Tibial artery (tissue), 4 donors: ENCODE measurements at regions not wholly inside any gene's neighbourhood (a gene's known extent, or its start where the extent isn't known, plus 50 kb on each side); places are given as distances from the start of the nearest gene placed in this dataset.

Source experiments
- DNase-seq, 2 donors: peaks; one replicate each; pipeline ENCODE4 v3.0.0-alpha.2; 2019
- H3K27ac ChIP-seq, 2 donors: fragments of 200-600 bp; sonication (generic) in 1 of 2; 1 replicate in 1 of 2; 2 replicates in 1 of 2; pipeline ENCODE4 v1.5.1; 2018 to 2019; ENCODE audit warnings: mild to moderate bottlenecking in 1 of 2
- H3K27me3 ChIP-seq, 2 donors: fragments of 200-600 bp; sonication (generic) in 1 of 2; one replicate each; pipeline versions ENCODE4 v1.5.1 to v1.6.0; 2016 to 2019
- H3K36me3 ChIP-seq, 3 donors: fragments of 200-600 bp; sonication (generic) in 2 of 3; one replicate each; pipeline ENCODE4 v1.5.1; 2016 to 2019; ENCODE audit warnings: mild to moderate bottlenecking in 2 of 3
- H3K4me1 ChIP-seq, 4 donors: fragments of 200-600 bp; sonication (generic) in 2 of 4; 1 replicate in 3 of 4; 2 replicates in 1 of 4; pipeline ENCODE4 v1.5.1; 2016 to 2019
- H3K4me3 ChIP-seq, 2 donors: fragments of 200-600 bp; sonication (generic) in 1 of 2; 1 replicate in 1 of 2; 2 replicates in 1 of 2; pipeline ENCODE4 v1.5.1; 2018 to 2019; ENCODE audit warnings: mild to moderate bottlenecking in 2 of 2
- H3K9me3 ChIP-seq, 3 donors: fragments of 200-600 bp; sonication (generic) in 1 of 3; one replicate each; pipeline ENCODE4 v1.5.1; 2016 to 2019
- CTCF ChIP-seq, 2 experiments: fragments of 200-600 bp in 1 of 2; fragments of 450-650 bp in 1 of 2; IDR thresholded peaks; one replicate each; pipeline ENCODE4 v1.5.1; 2017 to 2019; ENCODE audit warnings: antibody characterized with exemption in 2 of 2, mild to moderate bottlenecking in 1 of 2, moderate library complexity in 1 of 2
- intact Hi-C: fragments of 100-400 bp; cut with DNase I; formaldehyde crosslinking; loops from one replicate; pipeline ENCODE4 v1.15.0; 2023; ENCODE audit warnings: low total_unique reads

- intact Hi-C loops, result no loop called here
- H3K4me1 ChIP-seq, result no peaks in the 10 kb centered on the region
- H3K27ac ChIP-seq, result no peak overlapping the region
- H3K27me3 ChIP-seq, result no peaks in the 10 kb centered on the region
- H3K9me3 ChIP-seq, result no peaks in the 10 kb centered on the region
- no peak for DNase-seq
- no peak overlapping the region for H3K4me3 ChIP-seq
- no peak for TF ChIP-seq CTCF (IDR thresholded peaks at IDR 0.05)
- H3K36me3 ChIP-seq, result no peaks in the 10 kb centered on the region
Observed at GRCh38 chr4:60173103-60173502, 1027.0 kb upstream of the ADGRL3 start.

DNA sequence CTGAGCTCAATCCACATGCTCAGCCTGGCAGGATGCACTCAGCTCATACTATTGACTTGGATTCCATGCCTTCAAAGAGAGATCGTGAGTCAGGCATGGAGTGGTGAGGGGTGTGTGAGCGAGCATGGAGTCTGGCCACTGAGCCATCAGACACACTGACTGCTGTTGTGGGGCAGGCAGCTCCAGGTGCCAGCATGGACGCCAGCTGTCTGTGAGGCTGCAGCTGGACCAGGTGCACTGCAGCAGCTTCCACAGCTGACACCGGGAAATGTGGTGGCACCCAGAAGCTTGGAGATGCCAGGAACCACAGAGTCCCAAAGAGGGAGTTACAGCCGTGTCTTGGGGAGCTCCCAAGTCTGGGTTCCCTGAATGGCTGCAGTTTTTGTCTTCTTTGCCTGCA is 1026.4 kb upstream of the ADGRL3 start:
- H3K9me3 ChIP-seq, result no peaks in the 10 kb centered on the region
- TF ChIP-seq CTCF (IDR thresholded peaks at IDR 0.05), result no peak
- H3K27me3 ChIP-seq, result no peaks in the 10 kb centered on the region
- no peaks in the 10 kb centered on the region for H3K4me1 ChIP-seq
- no peak overlapping the region for H3K4me3 ChIP-seq
- no peak overlapping the region for H3K27ac ChIP-seq
- H3K36me3 ChIP-seq, result no peaks in the 10 kb centered on the region
- DNase-seq, result no peak
- intact Hi-C loops, result no loop called here

DNA sequence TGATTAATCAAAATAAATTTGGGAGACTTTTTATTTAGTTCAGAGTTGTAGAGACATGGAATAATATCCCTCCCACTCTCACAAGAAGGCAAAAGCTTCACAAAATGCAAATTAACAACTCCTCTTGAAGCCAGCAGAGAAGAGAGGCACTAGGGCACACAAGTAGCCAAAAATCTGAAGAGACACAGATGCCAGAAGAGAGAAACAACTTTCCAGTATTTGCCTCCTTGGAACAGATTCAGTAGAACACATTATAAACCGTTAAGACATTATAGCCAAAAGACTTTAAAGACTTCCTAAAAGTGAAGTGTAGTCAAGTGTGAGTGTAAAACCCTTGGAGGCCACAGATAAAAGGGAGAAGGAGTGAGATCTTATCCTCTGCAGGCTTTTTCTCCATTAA is 1024.9 kb upstream of the ADGRL3 start:
- Histone ChIP-seq H3K4me1 (peaks cover 0 to 5% (median 0%) of the 10 kb centered on the region in 4 donors), H3K27me3 (no peaks in the 10 kb centered on the region), H3K4me3 (no peak overlapping the region), H3K27ac (no peak overlapping the region), H3K36me3 (no peaks in the 10 kb centered on the region), H3K9me3 (no peaks in the 10 kb centered on the region)
- TF ChIP-seq CTCF (IDR thresholded peaks at IDR 0.05), result no peak
- DNase-seq, result no peak
- intact Hi-C loops, result no loop called here

DNA sequence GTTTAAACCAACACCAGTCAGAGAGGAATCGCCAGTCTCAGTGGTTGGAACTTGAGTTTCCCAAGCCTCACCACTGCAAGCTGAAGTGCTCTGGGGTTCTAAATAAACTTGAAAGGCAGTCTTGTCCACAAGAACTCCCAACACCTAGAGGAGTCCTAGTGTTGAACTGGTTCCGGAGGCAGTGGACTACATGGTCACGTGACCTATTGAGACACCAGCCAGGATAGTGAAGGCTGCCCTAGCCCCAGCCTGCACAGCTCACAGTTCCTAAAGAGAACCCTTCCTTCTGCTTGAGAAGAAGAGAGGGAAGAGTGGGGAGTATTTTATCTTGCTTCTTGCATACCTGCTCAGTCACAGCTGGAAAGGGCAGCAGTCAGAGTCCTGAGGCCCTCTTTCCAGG is 1012.7 kb upstream of the ADGRL3 start:
- intact Hi-C loops, result no loop called here

DNA sequence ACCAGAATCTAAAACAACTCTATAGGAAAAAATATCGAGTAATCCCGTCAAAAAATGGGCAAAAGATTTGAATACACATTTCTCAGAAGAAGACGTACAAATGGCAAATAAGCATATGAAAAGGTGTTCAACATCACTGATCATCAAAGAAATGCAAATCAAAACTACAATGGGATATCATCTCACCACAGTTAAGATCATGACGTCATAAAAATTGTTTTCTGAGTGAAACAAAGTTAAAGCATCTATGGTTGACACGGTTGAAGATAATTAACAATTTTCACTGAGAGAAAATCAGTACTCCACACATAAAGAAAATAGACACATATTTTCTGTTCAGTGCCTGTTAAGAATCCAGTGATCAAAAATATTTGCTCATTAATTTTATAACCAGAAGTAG is 1010.8 kb upstream of the ADGRL3 start:
- Histone ChIP-seq H3K4me3 (no peak overlapping the region), H3K27me3 (no peaks in the 10 kb centered on the region), H3K36me3 (no peaks in the 10 kb centered on the region), H3K9me3 (peaks cover 0 to 11% (median 0%) of the 10 kb centered on the region in 3 donors), H3K4me1 (no peaks in the 10 kb centered on the region), H3K27ac (no peak overlapping the region)
- no peak for TF ChIP-seq CTCF (IDR thresholded peaks at IDR 0.05)
- intact Hi-C loops, result no loop called here
- DNase-seq, result no peak

More for the DNA sequence above, 1012.7 kb upstream of the ADGRL3 start:
- Histone ChIP-seq H3K4me1 (no peaks in the 10 kb centered on the region), H3K4me3 (no peak overlapping the region), H3K36me3 (no peaks in the 10 kb centered on the region), H3K9me3 (peaks cover 0 to 11% (median 0%) of the 10 kb centered on the region in 3 donors), H3K27ac (no peak overlapping the region), H3K27me3 (no peaks in the 10 kb centered on the region)
- no peak for TF ChIP-seq CTCF (IDR thresholded peaks at IDR 0.05)
- DNase-seq, result no peak

- H3K27ac ChIP-seq, result no peak overlapping the region
- TF ChIP-seq CTCF (IDR thresholded peaks at IDR 0.05), result no peak
- intact Hi-C loops, result no loop called here
- no peaks in the 10 kb centered on the region for H3K4me1 ChIP-seq
- no peak for DNase-seq
- no peak overlapping the region for H3K4me3 ChIP-seq
- H3K36me3 ChIP-seq, result no peaks in the 10 kb centered on the region
- peaks cover 0 to 11% (median 0%) of the 10 kb centered on the region in 3 donors for H3K9me3 ChIP-seq
- no peaks in the 10 kb centered on the region for H3K27me3 ChIP-seq
Observed at GRCh38 chr4:60194214-60194613, 1005.9 kb upstream of the ADGRL3 start.
